Astrocyte (in vitro differentiated cells and primary cell): ENCODE measurements at regions not wholly inside any gene's neighbourhood (a gene's known extent, or its start where the extent isn't known, plus 50 kb on each side); places are given as distances from the start of the nearest gene placed in this dataset.

Experiments
- EZH2 ChIP-seq: IDR thresholded peaks from 2 replicates; pipeline ENCODE4 v1.6.1; 2012; ENCODE audit warnings: mild to moderate bottlenecking, low read length, inconsistent platforms; ENCODE audit not compliant: insufficient read depth
- TF ChIP-seq, protein P1 (sequence below): IDR thresholded peaks from 2 replicates; pipeline ENCODE4 v1.5.1; 2011; ENCODE audit warnings: low read depth, mild to moderate bottlenecking, inconsistent platforms, low read length, moderate library complexity; ENCODE audit not compliant: insufficient read depth

DNA sequence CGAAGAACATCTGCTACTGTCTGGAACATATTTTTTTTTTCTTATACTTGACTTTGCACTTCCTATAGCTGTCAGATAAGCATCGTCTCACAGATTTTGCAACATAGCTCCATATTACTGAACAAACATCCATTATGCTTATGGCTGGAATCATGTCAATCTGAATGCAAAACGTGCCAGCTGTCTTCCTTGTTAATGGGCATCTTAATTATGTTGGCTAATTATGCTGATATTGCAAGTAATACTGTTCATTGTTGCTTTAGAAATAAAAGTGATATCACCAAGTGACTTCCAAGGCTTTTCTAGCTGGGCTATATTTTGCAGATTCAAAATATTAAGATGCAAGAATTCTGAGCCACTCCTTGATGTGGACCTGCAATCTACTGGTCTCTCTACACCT, 176.8 kb downstream of the ARL4C start:
- TF ChIP-seq, protein P1, sequence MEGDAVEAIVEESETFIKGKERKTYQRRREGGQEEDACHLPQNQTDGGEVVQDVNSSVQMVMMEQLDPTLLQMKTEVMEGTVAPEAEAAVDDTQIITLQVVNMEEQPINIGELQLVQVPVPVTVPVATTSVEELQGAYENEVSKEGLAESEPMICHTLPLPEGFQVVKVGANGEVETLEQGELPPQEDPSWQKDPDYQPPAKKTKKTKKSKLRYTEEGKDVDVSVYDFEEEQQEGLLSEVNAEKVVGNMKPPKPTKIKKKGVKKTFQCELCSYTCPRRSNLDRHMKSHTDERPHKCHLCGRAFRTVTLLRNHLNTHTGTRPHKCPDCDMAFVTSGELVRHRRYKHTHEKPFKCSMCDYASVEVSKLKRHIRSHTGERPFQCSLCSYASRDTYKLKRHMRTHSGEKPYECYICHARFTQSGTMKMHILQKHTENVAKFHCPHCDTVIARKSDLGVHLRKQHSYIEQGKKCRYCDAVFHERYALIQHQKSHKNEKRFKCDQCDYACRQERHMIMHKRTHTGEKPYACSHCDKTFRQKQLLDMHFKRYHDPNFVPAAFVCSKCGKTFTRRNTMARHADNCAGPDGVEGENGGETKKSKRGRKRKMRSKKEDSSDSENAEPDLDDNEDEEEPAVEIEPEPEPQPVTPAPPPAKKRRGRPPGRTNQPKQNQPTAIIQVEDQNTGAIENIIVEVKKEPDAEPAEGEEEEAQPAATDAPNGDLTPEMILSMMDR: no peak
- no peak for TF ChIP-seq EZH2
